Nephron progenitor cell (in vitro differentiated cells): ENCODE measurements at regions not wholly inside any gene's neighbourhood (a gene's known extent, or its start where the extent isn't known, plus 50 kb on each side); places are given as distances from the start of the nearest gene placed in this dataset.

ENCODE experiments used
- DNase-seq: peaks from one replicate; pipeline ENCODE4 v3.0.0; 2021
- H3K27ac Mint-ChIP-seq: 2 replicates; pipeline ENCODE4 v1.8.0; 2021; ENCODE audit warnings: mild to moderate bottlenecking, moderate library complexity, mixed read lengths
- H3K27me3 Mint-ChIP-seq: 2 replicates; pipeline ENCODE4 v1.8.0; 2021; ENCODE audit warnings: mild to moderate bottlenecking, low read depth, mixed read lengths; ENCODE audit not compliant: poor library complexity
- H3K36me3 Mint-ChIP-seq: 2 replicates; pipeline ENCODE4 v1.8.0; 2021; ENCODE audit warnings: low read depth, mixed read lengths
- H3K4me1 Mint-ChIP-seq: 2 replicates; pipeline ENCODE4 v1.8.0; 2021; ENCODE audit warnings: mixed read lengths
- H3K4me3 Mint-ChIP-seq: 2 replicates; pipeline ENCODE4 v1.8.0; 2021; ENCODE audit warnings: mild to moderate bottlenecking, moderate library complexity, mixed read lengths
- H3K9me3 Mint-ChIP-seq: 2 replicates; pipeline ENCODE4 v1.8.0; 2021; ENCODE audit warnings: mild to moderate bottlenecking, moderate library complexity, mixed read lengths
- TF ChIP-seq, protein P1 (sequence below): fragments of 200-600 bp; sonication (generic); IDR thresholded peaks from 2 replicates; pipeline ENCODE4 v1.5.0; 2021; ENCODE audit warnings: antibody characterized with exemption

DNA sequence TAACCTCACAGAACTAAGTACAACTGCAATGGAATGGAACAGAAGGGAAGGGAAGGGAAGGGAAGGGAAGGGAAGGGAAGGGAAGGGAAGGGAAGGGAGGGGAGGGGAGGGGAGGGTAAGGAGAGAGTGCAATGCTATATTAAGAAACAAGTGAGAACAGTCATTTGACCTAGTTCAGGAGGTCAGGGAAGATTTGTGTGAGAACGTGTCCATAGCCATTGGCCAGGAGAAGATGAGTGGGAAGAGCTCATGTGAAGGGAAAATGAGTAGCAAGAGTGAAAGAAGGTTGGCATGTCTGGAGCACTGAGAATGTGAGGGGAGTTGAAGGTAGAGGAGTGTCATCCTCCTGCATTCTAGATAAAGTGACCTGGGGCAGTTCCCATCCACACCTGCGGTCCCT is 481.6 kb downstream of the IRS1 start:
- Mint-ChIP-seq H3K36me3 (no peaks in the 10 kb centered on the region), H3K4me3 (no peak overlapping the region), H3K9me3 (no peaks in the 10 kb centered on the region), H3K27me3 (peaks cover 4% of the 10 kb centered on the region), H3K27ac (no peak overlapping the region), H3K4me1 (no peaks in the 10 kb centered on the region)
- no peak for DNase-seq
- TF ChIP-seq, protein P1, sequence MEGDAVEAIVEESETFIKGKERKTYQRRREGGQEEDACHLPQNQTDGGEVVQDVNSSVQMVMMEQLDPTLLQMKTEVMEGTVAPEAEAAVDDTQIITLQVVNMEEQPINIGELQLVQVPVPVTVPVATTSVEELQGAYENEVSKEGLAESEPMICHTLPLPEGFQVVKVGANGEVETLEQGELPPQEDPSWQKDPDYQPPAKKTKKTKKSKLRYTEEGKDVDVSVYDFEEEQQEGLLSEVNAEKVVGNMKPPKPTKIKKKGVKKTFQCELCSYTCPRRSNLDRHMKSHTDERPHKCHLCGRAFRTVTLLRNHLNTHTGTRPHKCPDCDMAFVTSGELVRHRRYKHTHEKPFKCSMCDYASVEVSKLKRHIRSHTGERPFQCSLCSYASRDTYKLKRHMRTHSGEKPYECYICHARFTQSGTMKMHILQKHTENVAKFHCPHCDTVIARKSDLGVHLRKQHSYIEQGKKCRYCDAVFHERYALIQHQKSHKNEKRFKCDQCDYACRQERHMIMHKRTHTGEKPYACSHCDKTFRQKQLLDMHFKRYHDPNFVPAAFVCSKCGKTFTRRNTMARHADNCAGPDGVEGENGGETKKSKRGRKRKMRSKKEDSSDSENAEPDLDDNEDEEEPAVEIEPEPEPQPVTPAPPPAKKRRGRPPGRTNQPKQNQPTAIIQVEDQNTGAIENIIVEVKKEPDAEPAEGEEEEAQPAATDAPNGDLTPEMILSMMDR: no peak

DNA sequence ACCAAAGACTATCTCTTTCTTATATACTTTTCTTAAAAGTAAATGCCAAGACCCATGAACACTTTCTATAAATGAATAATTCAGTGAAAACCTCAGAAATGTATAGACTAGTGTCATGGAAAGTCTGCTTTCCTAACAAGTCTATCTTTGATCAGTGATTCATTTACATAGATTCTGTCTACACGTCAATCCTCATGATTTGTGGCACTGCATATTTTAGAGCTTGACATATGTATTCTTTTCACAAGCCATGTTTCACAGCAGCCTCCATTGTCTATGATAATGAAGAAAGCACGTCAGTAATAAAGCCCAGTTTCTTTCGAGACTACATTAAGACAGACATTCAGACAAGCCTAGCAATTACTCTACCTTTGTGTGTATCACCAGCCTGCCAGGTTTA is 486.6 kb downstream of the IRS1 start:
- TF ChIP-seq, protein P1: no peak
- no peak overlapping the region for H3K27ac Mint-ChIP-seq
- peaks cover 3% of the 10 kb centered on the region for H3K27me3 Mint-ChIP-seq
- H3K9me3 Mint-ChIP-seq: no peaks in the 10 kb centered on the region
- no peak for DNase-seq
- no peaks in the 10 kb centered on the region for H3K36me3 Mint-ChIP-seq
- no peaks in the 10 kb centered on the region for H3K4me1 Mint-ChIP-seq
- H3K4me3 Mint-ChIP-seq: no peak overlapping the region

DNA sequence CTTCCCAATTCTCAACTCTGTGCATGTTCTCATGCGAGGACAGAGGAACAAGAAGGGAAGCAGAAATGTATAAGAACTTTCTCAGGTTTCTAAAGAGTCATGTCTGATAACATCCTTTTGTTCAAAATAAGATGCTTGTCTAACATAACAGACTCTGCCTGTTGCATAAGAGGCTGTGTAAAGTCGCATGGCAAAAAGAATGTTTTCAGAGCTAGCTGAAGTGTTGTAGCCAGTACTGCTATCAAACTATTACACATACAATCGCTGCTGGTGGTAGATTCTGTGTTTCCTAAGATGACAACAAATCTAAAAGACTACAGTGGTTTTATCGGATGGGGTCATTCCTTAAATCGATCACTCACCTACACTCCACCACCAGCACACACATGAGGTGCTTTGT is 487.5 kb downstream of the IRS1 start:
- TF ChIP-seq, protein P1: no peak
- H3K9me3 Mint-ChIP-seq: no peaks in the 10 kb centered on the region
- no peak overlapping the region for H3K4me3 Mint-ChIP-seq
- no peaks in the 10 kb centered on the region for H3K4me1 Mint-ChIP-seq
- no peaks in the 10 kb centered on the region for H3K36me3 Mint-ChIP-seq
- no peak overlapping the region for H3K27ac Mint-ChIP-seq
- no peak for DNase-seq
- H3K27me3 Mint-ChIP-seq: peaks cover 3% of the 10 kb centered on the region

DNA sequence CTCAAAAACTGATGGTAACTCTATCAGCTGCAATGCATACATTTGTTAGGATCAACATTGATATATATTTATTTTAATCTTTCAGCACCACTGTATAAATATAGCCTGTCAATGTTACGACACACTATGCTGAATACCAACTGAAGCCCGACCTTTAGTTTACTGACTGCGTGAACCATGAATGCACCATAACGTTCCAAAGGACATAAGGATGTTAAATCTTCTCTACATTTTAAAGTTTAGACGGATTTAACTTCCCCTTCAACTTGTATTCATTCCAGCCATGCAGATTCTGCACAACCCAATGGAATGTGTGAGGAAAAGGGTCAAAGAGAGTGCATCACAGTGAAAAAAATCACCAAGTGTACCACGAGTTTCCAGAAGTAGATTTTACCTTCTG is 489.5 kb downstream of the IRS1 start:
- DNase-seq: no peak
- Mint-ChIP-seq H3K27ac (no peak overlapping the region), H3K36me3 (no peaks in the 10 kb centered on the region), H3K4me1 (no peaks in the 10 kb centered on the region), H3K27me3 (peaks cover 3% of the 10 kb centered on the region), H3K9me3 (no peaks in the 10 kb centered on the region), H3K4me3 (no peak overlapping the region)
- TF ChIP-seq, protein P1: no peak

DNA sequence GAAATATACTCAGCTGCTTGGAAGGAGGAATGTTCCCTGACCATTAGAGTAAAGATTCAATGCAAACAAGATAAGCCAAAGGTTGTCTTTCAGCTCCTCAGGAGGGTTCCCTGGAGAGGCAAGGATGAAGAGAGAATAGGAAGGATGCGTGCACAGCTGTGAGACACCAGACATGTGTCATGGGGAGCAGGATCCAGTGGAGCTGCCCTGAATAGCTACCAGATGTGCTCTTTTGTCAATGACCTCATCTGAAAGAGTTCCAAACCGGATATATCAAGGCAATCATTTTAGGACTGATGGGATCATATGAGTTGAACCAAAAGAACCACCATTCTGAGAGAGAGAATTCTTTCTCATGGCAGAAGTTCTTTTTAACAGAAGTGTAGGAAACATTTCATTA is 490.6 kb downstream of the IRS1 start:
- no peaks in the 10 kb centered on the region for H3K36me3 Mint-ChIP-seq
- TF ChIP-seq, protein P1: no peak
- DNase-seq: no peak
- peaks cover 7% of the 10 kb centered on the region for H3K27me3 Mint-ChIP-seq
- no peak overlapping the region for H3K4me3 Mint-ChIP-seq
- H3K27ac Mint-ChIP-seq: peak overlapping the region; percentile 30
- no peaks in the 10 kb centered on the region for H3K9me3 Mint-ChIP-seq
- H3K4me1 Mint-ChIP-seq: no peaks in the 10 kb centered on the region

DNA sequence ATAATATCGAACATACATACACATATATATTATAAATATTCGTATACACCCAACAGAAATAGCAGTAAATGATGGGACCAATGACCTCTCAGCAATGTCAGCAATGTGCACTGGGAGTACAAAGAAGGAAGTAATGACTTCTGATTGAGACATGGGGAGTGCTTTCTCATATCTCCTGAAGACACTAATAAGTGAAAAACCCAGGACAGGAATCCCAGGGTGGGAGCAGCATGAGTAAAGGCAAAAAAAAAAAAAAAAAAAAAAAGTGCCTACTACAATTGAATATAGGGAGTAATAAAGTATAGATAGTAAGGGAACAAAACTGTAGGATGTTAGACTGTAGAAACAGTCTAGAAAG is 491.3 kb downstream of the IRS1 start:
- H3K27ac Mint-ChIP-seq: no peak overlapping the region
- TF ChIP-seq, protein P1: no peak
- no peak for DNase-seq

More for the DNA sequence above, 491.3 kb downstream of the IRS1 start:
- Mint-ChIP-seq H3K4me3 (no peak overlapping the region), H3K27me3 (peaks cover 7% of the 10 kb centered on the region), H3K9me3 (no peaks in the 10 kb centered on the region), H3K4me1 (no peaks in the 10 kb centered on the region), H3K36me3 (no peaks in the 10 kb centered on the region)
